ENCODE measurements at regions not wholly inside any gene's neighbourhood (a gene's known extent, or its start where the extent isn't known, plus 50 kb on each side); places are given as distances from the start of the nearest gene placed in this dataset.

DNA sequence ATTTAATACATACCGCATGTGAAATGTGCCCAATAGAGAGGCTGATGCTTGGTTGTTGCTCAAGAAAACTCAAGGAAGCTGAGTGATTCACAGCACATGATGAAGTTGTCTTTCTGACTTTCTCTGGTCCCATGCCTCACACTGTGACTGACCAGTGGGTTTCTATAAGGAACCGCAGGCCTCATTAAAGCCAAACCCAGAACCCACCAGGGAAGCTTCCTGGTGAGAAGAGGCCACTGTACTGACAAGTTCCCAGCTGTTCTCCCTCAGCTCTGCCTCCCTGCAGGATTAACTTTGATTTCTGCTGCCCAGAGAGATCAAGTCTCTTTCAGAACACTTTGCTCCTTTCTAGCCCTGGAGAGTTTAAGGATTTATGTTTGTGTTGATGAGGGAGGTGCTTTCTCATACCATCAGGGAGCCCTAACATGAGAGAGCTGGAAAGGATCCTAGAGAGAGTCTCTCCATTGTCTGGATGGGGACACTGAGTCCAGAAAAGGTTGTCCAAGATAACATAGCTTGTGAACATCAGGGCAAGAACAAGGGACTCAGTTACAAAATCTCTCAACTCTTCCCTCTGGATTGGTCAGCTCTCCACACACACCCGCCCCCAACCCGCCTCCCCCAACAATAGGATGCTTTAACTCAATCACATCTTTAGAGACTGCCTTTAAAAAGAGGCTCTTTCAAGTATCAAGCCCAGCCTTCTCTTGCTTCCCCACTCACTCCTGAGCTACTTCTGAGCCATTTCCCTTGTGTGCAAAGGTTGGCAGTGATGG is 303.2 kb upstream of the TLE3 start:
- no peak for DNase-seq (ENCODE audit: low read depth, low spot score)

GRCh38 chr15:70399204-70399603 is 301.5 kb upstream of the TLE3 start:
- no peak for DNase-seq (ENCODE audit: low read depth, low spot score)

DNA sequence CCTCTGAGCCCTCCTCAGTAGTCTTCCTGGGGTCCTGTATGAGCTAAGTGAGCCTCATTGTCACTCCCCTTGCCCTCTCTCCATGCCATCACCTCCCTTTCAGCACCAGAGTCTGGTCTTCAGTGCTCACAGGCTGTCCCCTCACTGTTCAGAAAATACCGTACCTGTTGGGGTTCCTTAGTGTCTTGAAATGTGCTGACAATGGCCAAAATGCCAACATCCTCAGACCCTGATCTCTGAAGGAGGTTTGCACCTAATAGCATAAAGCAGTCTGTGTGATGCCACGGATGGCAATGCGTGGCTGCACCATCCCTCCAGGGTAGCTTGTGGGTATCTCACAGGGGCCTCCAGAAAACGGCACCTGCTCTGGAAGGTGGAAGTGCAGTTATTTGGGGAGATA is 301.0 kb upstream of the TLE3 start:
- DNase-seq (ENCODE audit: low read depth, low spot score), result no peak

DNA sequence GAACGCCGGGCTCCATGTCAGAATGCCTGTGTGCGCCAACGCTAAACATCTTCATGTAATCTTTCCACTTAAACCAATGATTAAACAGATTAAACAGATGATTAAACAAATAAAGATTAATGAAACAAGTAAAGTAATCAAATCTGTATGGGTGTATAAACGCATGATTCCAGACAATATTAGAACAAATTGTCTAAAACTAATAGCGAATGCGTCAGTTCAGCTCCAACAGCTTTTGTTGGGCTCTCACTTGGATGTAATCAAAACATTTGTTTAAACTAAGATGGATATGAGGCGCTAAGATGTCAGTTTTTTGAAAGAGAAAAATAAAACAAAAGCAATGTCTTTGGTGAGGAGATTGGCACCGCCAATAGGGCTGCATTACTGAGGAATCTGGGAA is 299.1 kb upstream of the TLE3 start:
- no peak for DNase-seq (ENCODE audit: low read depth, low spot score)

GRCh38 chr15:70395164-70395563 is 297.4 kb upstream of the TLE3 start:
- DNase-seq (ENCODE audit: low read depth, low spot score), result no peak

DNA sequence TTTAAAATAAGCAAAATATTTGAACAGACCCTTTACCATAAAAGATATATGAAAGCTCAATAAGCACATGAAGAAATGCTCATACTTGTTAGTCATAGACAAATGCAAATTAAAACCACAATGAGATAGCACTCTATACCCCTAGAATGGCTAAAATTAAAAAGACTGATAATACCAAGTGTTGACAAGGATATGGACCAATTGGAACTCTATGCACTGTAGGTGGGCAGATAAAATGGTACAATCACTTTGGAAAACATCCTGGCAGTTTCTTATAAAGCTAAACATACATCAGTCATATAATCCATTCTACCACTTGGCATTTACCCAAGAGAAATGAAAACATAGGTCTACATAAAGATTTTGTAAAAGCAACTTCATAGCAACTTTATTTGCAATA is 293.0 kb upstream of the TLE3 start:
- no peak for DNase-seq (ENCODE audit: low read depth, low spot score)

- DNase-seq (ENCODE audit: low read depth, low spot score), result no peak
Observed at GRCh38 chr15:70387993-70388392, 290.3 kb upstream of the TLE3 start.

- DNase-seq (ENCODE audit: low read depth, low spot score), result no peak
Observed at GRCh38 chr15:70387081-70387480, 289.4 kb upstream of the TLE3 start.

DNA sequence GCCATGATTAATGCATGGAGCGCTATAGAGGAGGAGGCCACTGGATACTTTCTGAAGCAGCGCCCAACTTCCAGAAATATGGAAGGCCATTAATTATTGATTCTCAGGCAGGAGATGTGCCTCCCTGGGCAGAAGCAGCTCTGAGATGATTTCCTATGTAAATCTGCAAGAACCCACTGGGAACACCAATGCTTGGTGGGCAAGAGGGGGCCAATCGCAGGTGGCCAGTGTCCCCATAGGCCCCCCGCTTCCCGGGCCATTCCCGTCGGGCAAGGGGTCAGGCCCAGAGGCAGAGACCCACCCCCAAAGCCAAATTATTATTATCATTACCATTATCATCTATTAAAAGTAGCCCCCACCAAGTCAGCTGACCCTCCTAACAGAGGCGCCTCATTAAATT is 288.0 kb upstream of the TLE3 start:
- no peak for DNase-seq (ENCODE audit: low read depth, low spot score)

DNA sequence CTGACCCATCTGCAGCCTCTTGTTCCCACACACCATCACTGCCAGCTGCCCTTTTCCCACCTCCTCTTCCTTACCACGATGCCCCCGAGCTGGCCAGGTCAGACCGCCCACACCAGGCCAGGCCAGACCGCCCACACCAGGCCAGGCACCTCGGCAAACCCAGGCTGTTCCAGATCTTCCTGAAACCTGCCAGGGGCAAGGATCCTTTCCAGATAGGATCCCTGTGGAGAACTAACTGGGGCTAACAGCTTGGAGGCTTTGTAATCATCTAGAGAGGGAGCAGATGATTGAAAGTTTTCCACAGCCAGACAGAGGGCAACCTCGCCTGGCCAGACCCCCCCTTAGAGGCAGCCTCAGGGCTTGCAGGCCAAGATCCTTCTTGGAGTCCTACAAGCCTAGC is 287.3 kb upstream of the TLE3 start:
- DNase-seq (ENCODE audit: low read depth, low spot score), result no peak

DNA sequence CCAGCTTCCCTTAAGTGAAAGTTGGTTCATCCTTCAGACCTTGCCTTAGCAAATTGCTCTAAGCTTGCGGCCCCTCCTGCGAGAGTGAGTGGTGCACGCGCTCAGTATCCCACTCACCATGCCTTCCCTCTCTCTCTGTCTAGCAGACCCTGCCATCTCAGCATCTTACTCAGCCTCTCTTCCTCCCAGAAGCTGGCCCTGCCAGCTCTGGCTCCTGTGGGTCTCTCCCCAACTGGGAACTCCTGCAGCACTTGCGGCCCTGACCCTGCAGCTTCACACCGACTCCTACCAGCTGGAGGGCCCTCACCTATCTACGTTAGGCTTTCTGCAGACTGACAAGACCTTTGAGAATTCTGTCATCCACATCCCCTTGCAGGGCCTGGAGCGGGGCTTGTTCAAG is 286.1 kb upstream of the TLE3 start:
- no peak for DNase-seq (ENCODE audit: low read depth, low spot score)

DNA sequence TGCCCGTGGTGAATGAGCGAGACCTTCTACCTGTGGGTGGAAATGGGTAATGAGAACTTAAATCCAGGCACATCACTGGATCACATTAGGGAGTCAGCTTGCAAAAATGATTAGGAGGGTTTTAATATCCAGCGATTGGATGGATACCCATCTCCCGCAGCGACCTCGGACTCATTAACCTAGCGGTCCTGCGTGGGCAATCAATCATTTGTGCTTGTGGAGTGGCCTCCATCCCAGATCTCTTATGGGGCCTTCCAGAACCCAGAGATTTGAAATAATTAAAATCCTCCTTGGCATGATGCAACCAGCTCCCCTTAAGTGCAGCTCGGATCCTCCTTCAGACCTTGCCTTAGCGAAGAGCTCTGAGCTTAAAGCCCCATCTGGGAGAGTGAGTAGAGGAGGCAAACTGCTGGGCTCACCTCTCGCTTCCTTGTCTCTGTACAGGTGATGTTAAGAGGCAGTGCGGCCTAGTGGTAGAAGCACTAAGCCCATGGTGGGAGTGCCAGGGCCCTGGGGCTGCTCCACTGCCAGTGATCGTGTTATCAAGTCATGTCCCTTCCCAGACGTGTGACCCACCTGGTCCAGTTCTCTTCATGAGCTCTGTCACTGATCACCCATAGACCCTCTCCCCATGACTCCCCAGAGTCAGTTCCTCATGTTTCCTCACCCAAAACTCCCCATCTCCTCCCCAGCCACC is 285.2 kb upstream of the TLE3 start:
- DNase-seq (ENCODE audit: low read depth, low spot score), result no peak

DNA sequence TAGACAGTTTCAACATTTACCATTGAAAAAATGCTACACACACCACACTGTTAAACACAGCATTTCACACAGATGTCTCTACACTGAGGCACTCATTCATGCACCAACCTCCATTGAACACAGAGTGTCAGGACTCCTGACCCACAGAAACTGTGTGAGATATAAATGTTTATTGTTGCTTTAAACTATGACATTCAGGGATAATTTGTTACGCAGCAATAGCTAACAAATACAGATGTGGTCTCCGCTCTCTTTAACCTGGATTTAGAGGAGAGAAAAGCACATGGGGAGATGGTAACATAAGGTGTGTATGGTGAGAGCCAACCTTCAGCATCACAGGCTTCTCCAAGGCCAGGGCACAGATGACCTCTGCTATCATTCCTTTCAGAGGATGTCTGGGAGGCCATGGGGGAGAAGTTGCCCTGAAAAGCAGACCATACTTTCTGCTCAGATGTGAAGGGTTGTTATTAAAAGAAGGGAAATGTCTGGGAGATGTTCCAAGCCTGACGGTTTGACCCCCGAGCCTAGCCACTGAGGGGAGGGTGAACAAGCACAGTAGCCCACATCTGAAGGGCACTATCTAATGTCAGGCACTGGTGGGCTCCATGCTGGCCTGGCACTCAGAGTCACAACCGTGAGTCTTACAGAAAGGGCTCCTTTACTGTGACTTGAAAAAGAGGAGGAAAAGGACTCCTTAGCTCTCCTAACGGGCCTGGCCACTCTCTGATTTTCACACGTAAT is 284.5 kb upstream of the TLE3 start:
- no peak for DNase-seq (ENCODE audit: low read depth, low spot score)

- no peak for DNase-seq (ENCODE audit: low read depth, low spot score)
Observed at GRCh38 chr15:70379938-70380883, 282.5 kb upstream of the TLE3 start.

DNA sequence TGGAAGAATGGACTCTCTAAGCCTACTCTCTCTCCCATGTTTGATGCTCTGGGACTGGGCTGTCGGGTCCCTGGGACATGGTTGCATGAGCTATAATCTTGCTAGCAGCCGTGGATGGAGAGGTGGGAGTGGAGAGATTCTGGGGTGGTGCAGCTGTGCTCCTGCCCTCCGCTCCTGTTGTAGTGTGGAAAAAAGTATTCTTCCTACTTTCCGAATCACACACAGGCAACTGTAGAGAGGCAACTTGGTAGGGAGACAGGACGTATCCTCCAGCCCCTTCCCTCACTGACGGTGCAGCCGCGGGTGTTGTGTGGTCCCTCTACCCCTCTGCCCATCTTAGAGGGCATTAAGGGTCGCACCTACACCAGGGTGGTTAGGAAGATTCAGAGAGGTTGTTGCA is 281.4 kb upstream of the TLE3 start:
- no peak for DNase-seq (ENCODE audit: low read depth, low spot score)

DNA sequence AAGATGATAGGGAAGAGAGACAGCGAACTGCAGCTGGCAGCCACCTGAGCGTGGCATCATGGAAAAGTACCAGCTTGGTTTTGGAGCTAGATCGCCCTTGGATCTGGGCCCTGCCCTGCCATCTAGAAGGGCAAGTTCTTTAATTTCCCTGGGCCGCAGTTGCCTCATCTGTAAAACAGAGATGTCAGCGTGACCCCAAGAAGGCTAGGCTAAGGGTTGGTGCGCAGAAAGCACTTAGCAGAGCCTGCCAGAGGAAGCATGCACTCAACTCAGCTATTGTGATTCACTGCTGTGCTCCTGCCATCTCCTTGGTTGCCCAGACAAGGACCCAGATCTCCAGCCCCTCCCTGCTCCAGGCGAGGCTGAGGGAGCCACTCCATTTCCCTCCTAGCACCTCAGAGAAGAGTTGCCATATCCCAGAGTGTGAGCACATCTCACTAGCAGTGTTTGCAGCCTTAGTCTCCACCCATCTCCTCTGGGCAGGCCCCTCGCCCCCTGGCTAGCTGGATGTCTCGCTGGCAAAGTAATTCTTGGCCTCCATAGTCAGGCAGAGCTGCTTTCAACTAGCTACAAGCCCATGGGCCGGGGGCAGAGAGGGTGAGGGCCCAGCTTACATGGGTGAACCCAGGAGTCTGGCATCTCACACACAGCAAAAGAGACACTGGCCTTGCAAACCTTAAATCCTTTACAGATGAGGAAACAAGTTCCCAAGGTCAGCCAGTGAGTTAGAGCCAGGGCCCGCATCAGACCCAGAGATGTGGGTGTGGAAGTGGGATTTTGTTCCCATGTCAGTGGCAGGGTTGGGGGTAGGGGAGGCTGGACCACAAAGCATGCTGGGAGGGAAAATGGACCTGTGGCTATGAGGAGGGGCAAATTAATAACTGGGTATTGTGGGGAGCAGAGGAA is 280.7 kb upstream of the TLE3 start:
- no peak for DNase-seq (ENCODE audit: low read depth, low spot score)

GRCh38 chr15:70376929-70377691 is 279.4 kb upstream of the TLE3 start:
- DNase-seq (ENCODE audit: low read depth, low spot score), result no peak

GRCh38 chr15:70376031-70376928 is 278.6 kb upstream of the TLE3 start:
- DNase-seq (ENCODE audit: low read depth, low spot score), result no peak

DNA sequence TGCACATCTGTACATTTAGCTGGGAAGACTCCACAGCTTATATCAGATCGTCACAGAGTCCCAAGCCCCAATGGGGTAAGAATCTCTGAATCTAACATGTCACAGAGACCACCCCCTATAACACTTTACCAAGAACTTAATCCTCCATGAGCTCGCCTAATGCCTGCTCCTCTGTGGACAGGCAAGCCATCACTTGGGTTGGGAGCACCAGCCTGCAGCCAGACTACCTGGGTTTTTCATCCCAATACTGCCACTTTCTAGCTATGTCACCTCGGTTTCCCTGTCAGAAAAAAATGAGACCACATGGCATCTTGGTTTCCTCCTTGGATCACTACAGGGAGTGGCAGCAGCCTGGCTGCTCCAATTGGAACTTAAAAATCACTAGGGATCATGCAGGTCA is 277.9 kb upstream of the TLE3 start:
- no peak for DNase-seq (ENCODE audit: low read depth, low spot score)

All from iPS DF 19.7 (cell line).